Tibial nerve (tissue), 3 donors: ENCODE measurements at regions not wholly inside any gene's neighbourhood (a gene's known extent, or its start where the extent isn't known, plus 50 kb on each side); places are given as distances from the start of the nearest gene placed in this dataset.
"Not testable (repeated sequence)": the region's sequence is repeated elsewhere in the genome, so short reads cannot be mapped to it uniquely, and the experiment has no call there.

Experiments used
- CTCF ChIP-seq, 5 experiments: fragments of 200-600 bp in 3 of 5; fragments of 450-650 bp in 2 of 5; sonication (generic) in 3 of 5; IDR thresholded peaks; one replicate each; pipeline ENCODE4 v1.5.1; 2016 to 2019; ENCODE audit warnings: antibody characterized with exemption in 5 of 5, mild to moderate bottlenecking in 3 of 5, moderate library complexity in 2 of 5
- POLR2A ChIP-seq, 2 donors: fragments of 450-650 bp; IDR thresholded peaks; one replicate each; pipeline ENCODE4 v1.6.1; 2017; ENCODE audit warnings: antibody characterized with exemption in 2 of 2, mild to moderate bottlenecking in 2 of 2, moderate library complexity in 2 of 2

GRCh38 chr14:106425150-106425549 is 898.8 kb downstream of the TMEM121 start:
- not testable (repeated sequence) for TF ChIP-seq CTCF, POLR2A (IDR thresholded peaks at IDR 0.05)
